HL-60 (cell line): ENCODE measurements at regions not wholly inside any gene's neighbourhood (a gene's known extent, or its start where the extent isn't known, plus 50 kb on each side); places are given as distances from the start of the nearest gene placed in this dataset.

Experiments
- DNase-seq, 2 experiments: peaks; one replicate each; pipeline ENCODE4 v3.0.0-alpha.2; 2010 to 2020; ENCODE audit warnings: low read depth in 1 of 2, low spot score in 1 of 2
- H3K27ac ChIP-seq: fragments of 250-450 bp; sonication (Bioruptor Pico); replicated peaks from 2 replicates; pipeline ENCODE4 v1.5.1; 2020; ENCODE audit warnings: mild to moderate bottlenecking, moderate library complexity
- H3K27me3 ChIP-seq: fragments of 250-450 bp; sonication (Bioruptor Pico); 2 replicates; pipeline ENCODE4 v1.5.1; 2021; ENCODE audit warnings: mild to moderate bottlenecking, moderate library complexity; ENCODE audit not compliant: insufficient read depth, poor library complexity, severe bottlenecking
- H3K4me3 ChIP-seq: replicated peaks from 2 replicates; pipeline ENCODE4 v1.5.1; 2011; ENCODE audit warnings: mild to moderate bottlenecking, control low read depth, low read length; ENCODE audit not compliant: insufficient read depth
- CTCF ChIP-seq: IDR thresholded peaks from one replicate; pipeline ENCODE4 v1.5.1; 2011; ENCODE audit warnings: low read length, control low read depth, inconsistent platforms; ENCODE audit not compliant: insufficient read depth
- GABPA ChIP-seq: IDR thresholded peaks from 2 replicates; pipeline ENCODE4 v1.6.1; 2012; ENCODE audit warnings: low read depth
- POLR2AphosphoS5 ChIP-seq: IDR thresholded peaks from 2 replicates; pipeline ENCODE4 v1.6.1; 2012; ENCODE audit warnings: low read depth
- REST ChIP-seq: IDR thresholded peaks from 2 replicates; pipeline ENCODE4 v1.6.1; 2012; ENCODE audit warnings: low read depth; ENCODE audit not compliant: insufficient replicate concordance
- SPI1 ChIP-seq: IDR thresholded peaks from 2 replicates; pipeline ENCODE4 v1.6.1; 2012; ENCODE audit warnings: low read depth, mild to moderate bottlenecking, borderline replicate concordance

- H3K27me3 ChIP-seq = peaks cover 10% of the 10 kb centered on the region
- no peak for TF ChIP-seq REST
- TF ChIP-seq SPI1 = no peak
- TF ChIP-seq CTCF = no peak
- TF ChIP-seq POLR2AphosphoS5 = no peak
- no peak for TF ChIP-seq GABPA
- no peak overlapping the region for H3K4me3 ChIP-seq
- no peak for DNase-seq
- no peak overlapping the region for H3K27ac ChIP-seq
Observed at GRCh38 chr13:109973279-109973678, 186.9 kb upstream of the IRS2 start.

- TF ChIP-seq SPI1 = no peak
- TF ChIP-seq REST = no peak
- TF ChIP-seq GABPA = no peak
- no peak for TF ChIP-seq CTCF
- no peak for TF ChIP-seq POLR2AphosphoS5
- no peak overlapping the region for H3K27ac ChIP-seq
- DNase-seq = no peak
Observed at GRCh38 chr13:109971456-109972090, 185.2 kb upstream of the IRS2 start.

GRCh38 chr13:109971006-109971405 lies 184.6 kb upstream of the IRS2 start:
- Histone ChIP-seq H3K27ac (no peak overlapping the region), H3K4me3 (no peak overlapping the region), H3K27me3 (peaks cover under 1% of the 10 kb centered on the region)
- DNase-seq = no peak
- TF ChIP-seq POLR2AphosphoS5 (no peak), SPI1 (no peak), REST (no peak), GABPA (no peak), CTCF (no peak)

More at GRCh38 chr13:109971456-109972090, 185.2 kb upstream of the IRS2 start:
- peaks cover 5% of the 10 kb centered on the region for H3K27me3 ChIP-seq
- no peak overlapping the region for H3K4me3 ChIP-seq
